ENCODE measurements at regions not wholly inside any gene's neighbourhood (a gene's known extent, or its start where the extent isn't known, plus 50 kb on each side); places are given as distances from the start of the nearest gene placed in this dataset.

DNA sequence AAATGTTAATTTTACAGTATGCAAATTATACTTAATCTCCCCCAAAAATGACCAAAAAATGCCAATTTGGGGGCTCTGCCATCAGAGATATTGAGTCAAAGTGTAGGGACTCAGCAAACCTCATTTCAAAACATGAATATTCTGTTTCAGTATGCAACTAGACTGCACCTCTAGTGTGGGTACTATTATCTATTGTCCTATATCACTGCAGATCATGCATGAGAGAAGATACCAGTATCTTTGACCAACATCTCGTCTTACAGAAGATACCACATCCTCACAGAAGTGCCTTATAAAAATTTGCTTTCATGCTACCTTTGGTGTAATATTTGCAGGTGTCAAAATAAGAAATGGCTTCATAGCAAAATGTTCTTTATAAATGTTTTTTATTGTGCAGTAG, 623.8 kb downstream of the TENT5A start:
- H3K36me3 ChIP-seq (ENCODE audit: control insufficient read depth in 2 of 3, insufficient read depth in 3 of 3, low read length in 3 of 3), result no peaks in the 10 kb centered on the region
- DNase-seq (no peak), FAIRE-seq (no peak)
- no peak overlapping the region for H3K9ac ChIP-seq (ENCODE audit: low read length in 3 of 3)
- intact Hi-C loops (cut with DNase I), result no loop called here
- no peaks in the 10 kb centered on the region for H3K4me1 ChIP-seq (ENCODE audit: control insufficient read depth in 2 of 3, insufficient read depth in 2 of 3, low read depth in 1 of 3, low read length in 3 of 3)
- H3K27me3 ChIP-seq (ENCODE audit: control insufficient read depth, insufficient read depth, low read length), result no peaks in the 10 kb centered on the region
- H3K9me3 ChIP-seq (ENCODE audit: control insufficient read depth in 2 of 3, insufficient read depth in 1 of 3, low read length in 3 of 3), result no peaks in the 10 kb centered on the region
- H3K4me3 ChIP-seq (ENCODE audit: low read length in 3 of 3), result no peak overlapping the region
- TF ChIP-seq, protein P1, sequence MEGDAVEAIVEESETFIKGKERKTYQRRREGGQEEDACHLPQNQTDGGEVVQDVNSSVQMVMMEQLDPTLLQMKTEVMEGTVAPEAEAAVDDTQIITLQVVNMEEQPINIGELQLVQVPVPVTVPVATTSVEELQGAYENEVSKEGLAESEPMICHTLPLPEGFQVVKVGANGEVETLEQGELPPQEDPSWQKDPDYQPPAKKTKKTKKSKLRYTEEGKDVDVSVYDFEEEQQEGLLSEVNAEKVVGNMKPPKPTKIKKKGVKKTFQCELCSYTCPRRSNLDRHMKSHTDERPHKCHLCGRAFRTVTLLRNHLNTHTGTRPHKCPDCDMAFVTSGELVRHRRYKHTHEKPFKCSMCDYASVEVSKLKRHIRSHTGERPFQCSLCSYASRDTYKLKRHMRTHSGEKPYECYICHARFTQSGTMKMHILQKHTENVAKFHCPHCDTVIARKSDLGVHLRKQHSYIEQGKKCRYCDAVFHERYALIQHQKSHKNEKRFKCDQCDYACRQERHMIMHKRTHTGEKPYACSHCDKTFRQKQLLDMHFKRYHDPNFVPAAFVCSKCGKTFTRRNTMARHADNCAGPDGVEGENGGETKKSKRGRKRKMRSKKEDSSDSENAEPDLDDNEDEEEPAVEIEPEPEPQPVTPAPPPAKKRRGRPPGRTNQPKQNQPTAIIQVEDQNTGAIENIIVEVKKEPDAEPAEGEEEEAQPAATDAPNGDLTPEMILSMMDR (IDR thresholded peaks at IDR 0.05; ENCODE audit: borderline replicate concordance, extremely low read depth, insufficient read depth), result no peak
- no peak overlapping the region for H3K27ac ChIP-seq (ENCODE audit: low read depth in 2 of 2, low read length in 2 of 2)

DNA sequence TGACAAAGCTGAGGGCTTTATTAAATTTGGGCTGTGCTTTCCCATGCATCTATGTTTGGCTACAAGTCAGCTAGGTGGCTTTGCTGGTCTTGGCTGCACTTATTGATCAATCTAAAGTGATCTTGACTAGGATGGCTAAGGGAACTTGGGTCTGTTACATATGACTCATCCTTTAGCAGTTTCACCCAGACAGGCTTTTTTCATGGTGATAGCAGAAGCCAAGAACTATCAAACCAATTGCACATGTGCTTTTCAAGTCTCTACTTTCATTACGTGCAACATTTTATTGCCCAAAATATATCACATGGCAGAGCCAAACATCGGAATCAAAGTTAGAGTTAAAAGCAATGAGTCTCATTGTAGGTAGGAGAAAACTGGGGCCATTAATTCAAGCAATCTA, 626.3 kb downstream of the TENT5A start:
- Histone ChIP-seq H3K27me3 (ENCODE audit: control insufficient read depth, insufficient read depth, low read length) (no peaks in the 10 kb centered on the region), H3K9ac (ENCODE audit: low read length in 3 of 3) (no peak overlapping the region), H3K36me3 (ENCODE audit: control insufficient read depth in 2 of 3, insufficient read depth in 3 of 3, low read length in 3 of 3) (no peaks in the 10 kb centered on the region), H3K27ac (ENCODE audit: low read depth in 2 of 2, low read length in 2 of 2) (no peak overlapping the region), H3K4me1 (ENCODE audit: control insufficient read depth in 2 of 3, insufficient read depth in 2 of 3, low read depth in 1 of 3, low read length in 3 of 3) (no peaks in the 10 kb centered on the region), H3K4me3 (ENCODE audit: low read length in 3 of 3) (no peak overlapping the region), H3K9me3 (ENCODE audit: control insufficient read depth in 2 of 3, insufficient read depth in 1 of 3, low read length in 3 of 3) (no peaks in the 10 kb centered on the region)
- DNase-seq (no peak), FAIRE-seq (no peak)
- TF ChIP-seq, protein P1 (IDR thresholded peaks at IDR 0.05; ENCODE audit: borderline replicate concordance, extremely low read depth, insufficient read depth), result no peak
- intact Hi-C loops (cut with DNase I), result no loop called here

DNA sequence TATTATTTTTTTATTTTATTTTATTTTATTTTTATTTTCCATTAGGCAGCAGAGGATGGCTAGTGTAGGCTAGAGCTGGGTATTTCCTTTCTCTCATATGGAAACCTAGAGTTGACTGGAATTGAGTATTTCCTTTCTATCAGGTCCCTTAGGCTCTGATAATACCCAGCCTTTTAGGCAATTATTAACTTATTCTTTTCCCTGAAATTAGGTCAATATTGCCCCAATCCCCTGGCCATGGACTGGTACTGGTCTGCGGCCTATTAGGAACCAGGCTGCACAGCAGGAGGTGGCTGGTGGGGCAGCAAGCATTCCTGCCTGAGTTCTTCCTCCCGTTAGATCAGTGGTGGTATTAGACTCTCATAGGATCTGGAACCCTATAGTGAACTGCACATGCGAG, 632.2 kb downstream of the TENT5A start:
- no peak for FAIRE-seq
- H3K4me1 ChIP-seq (ENCODE audit: control insufficient read depth in 2 of 3, insufficient read depth in 2 of 3, low read depth in 1 of 3, low read length in 3 of 3), result no peaks in the 10 kb centered on the region
- H3K9ac ChIP-seq (ENCODE audit: low read length in 3 of 3), result no peak overlapping the region
- no peaks in the 10 kb centered on the region for H3K36me3 ChIP-seq (ENCODE audit: control insufficient read depth in 2 of 3, insufficient read depth in 3 of 3, low read length in 3 of 3)
- TF ChIP-seq, protein P1 (IDR thresholded peaks at IDR 0.05; ENCODE audit: borderline replicate concordance, extremely low read depth, insufficient read depth), result no peak
- no peak overlapping the region for H3K4me3 ChIP-seq (ENCODE audit: low read length in 3 of 3)
- no peak overlapping the region for H3K27ac ChIP-seq (ENCODE audit: low read depth in 2 of 2, low read length in 2 of 2)
- no peaks in the 10 kb centered on the region for H3K9me3 ChIP-seq (ENCODE audit: control insufficient read depth in 2 of 3, insufficient read depth in 1 of 3, low read length in 3 of 3)
- no peaks in the 10 kb centered on the region for H3K27me3 ChIP-seq (ENCODE audit: control insufficient read depth, insufficient read depth, low read length)
- DNase-seq, result no peak
- intact Hi-C loops (cut with DNase I), result no loop called here

DNA sequence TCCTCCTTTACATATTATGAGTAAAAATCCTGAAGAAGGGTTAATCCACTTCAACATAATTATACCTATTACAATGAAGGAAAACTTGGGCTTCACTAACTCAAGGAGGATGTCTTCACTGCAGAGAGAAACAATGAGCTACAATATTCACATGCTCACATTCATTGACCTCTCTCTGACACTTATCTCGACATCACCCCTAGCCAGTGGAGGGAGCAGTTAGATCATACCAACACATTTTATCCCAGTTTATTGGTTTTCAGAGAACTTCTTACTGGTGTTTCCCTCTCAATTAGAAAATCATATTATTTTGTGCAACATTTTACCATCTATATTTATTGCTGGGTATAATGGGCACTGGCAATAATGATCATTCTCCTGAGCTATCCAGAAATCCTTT, 646.5 kb downstream of the TENT5A start:
- Histone ChIP-seq H3K9me3 (ENCODE audit: control insufficient read depth in 2 of 3, insufficient read depth in 1 of 3, low read length in 3 of 3) (peaks cover 0 to 5% (median 0%) of the 10 kb centered on the region in 3 donors), H3K36me3 (ENCODE audit: control insufficient read depth in 2 of 3, insufficient read depth in 3 of 3, low read length in 3 of 3) (no peaks in the 10 kb centered on the region), H3K27me3 (ENCODE audit: control insufficient read depth, insufficient read depth, low read length) (no peaks in the 10 kb centered on the region), H3K9ac (ENCODE audit: low read length in 3 of 3) (no peak overlapping the region), H3K27ac (ENCODE audit: low read depth in 2 of 2, low read length in 2 of 2) (no peak overlapping the region), H3K4me1 (ENCODE audit: control insufficient read depth in 2 of 3, insufficient read depth in 2 of 3, low read depth in 1 of 3, low read length in 3 of 3) (no peaks in the 10 kb centered on the region), H3K4me3 (ENCODE audit: low read length in 3 of 3) (no peak overlapping the region)
- FAIRE-seq (no peak), DNase-seq (no peak)
- TF ChIP-seq, protein P1 (IDR thresholded peaks at IDR 0.05; ENCODE audit: borderline replicate concordance, extremely low read depth, insufficient read depth), result no peak
- intact Hi-C loops (cut with DNase I), result no loop called here

Data from kidney (tissue), 13 donors.